ENCODE measurements at regions not wholly inside any gene's neighbourhood (a gene's known extent, or its start where the extent isn't known, plus 50 kb on each side); places are given as distances from the start of the nearest gene placed in this dataset.

DNA sequence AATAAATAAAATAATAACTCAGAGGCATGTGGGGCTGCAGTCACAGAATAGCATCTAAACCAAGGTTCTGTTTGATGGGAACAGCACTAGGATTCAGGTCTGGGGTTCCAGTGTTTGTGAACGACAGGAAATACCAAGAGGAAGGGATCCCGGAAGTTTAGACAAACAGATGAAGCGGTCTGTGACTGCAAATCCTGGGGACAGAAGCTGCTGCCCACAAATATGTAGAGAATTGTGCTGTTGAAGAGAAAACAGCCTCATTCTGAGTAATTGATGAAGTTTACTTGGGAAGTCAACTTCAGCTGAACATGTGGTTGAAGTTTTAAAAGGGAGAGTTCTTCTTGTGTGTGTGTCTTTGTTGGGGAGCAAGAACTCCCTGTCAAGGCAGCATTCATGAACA is 98.4 kb upstream of the TBX5 start:
- Histone ChIP-seq H3K4me1 (no peaks in the 10 kb centered on the region), H3K27ac (no peak overlapping the region), H3K36me3 (no peaks in the 10 kb centered on the region), H3K4me3 (no peak overlapping the region), H3K9me3 (no peaks in the 10 kb centered on the region), H3K27me3 (peaks cover 0 to 53% (median 0%) of the 10 kb centered on the region in 4 donors)
- 16 to 28% methylated on average over 3 of the region's 3 CpGs for WGBS, 2 donors
- intact Hi-C loops (cut with DNase I) = no loop called here
- TF ChIP-seq POLR2A (IDR thresholded peaks at IDR 0.05) = no peak
- TF ChIP-seq, protein P1, sequence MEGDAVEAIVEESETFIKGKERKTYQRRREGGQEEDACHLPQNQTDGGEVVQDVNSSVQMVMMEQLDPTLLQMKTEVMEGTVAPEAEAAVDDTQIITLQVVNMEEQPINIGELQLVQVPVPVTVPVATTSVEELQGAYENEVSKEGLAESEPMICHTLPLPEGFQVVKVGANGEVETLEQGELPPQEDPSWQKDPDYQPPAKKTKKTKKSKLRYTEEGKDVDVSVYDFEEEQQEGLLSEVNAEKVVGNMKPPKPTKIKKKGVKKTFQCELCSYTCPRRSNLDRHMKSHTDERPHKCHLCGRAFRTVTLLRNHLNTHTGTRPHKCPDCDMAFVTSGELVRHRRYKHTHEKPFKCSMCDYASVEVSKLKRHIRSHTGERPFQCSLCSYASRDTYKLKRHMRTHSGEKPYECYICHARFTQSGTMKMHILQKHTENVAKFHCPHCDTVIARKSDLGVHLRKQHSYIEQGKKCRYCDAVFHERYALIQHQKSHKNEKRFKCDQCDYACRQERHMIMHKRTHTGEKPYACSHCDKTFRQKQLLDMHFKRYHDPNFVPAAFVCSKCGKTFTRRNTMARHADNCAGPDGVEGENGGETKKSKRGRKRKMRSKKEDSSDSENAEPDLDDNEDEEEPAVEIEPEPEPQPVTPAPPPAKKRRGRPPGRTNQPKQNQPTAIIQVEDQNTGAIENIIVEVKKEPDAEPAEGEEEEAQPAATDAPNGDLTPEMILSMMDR (IDR thresholded peaks at IDR 0.05) = no peak
- DNase-seq = no peak

DNA sequence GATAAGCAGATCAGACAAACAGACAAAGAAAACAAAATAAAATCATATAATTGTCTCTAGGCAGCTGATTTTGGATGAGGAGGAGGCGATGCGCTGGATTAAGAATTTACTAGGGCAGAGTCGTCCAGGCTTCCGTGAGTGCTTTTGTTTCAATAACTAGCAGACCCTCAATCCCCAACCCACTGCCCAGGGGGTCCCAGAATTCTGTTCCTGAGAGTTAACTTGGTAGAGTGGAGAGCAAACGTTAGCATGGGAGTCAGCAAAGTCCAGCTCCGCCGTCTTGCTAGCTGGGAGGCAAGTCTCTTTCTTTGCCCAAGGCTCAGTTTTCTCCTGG is 95.5 kb upstream of the TBX5 start:
- TF ChIP-seq, protein P1 (IDR thresholded peaks at IDR 0.05) = no peak
- no peak for TF ChIP-seq POLR2A (IDR thresholded peaks at IDR 0.05)
- no peak for DNase-seq
- Histone ChIP-seq H3K4me1 (no peaks in the 10 kb centered on the region), H3K9me3 (no peaks in the 10 kb centered on the region), H3K36me3 (no peaks in the 10 kb centered on the region), H3K27me3 (peaks cover 0 to 79% (median 0%) of the 10 kb centered on the region in 4 donors), H3K4me3 (no peak overlapping the region), H3K27ac (no peak overlapping the region)
- WGBS, 2 donors = 15 to 48% methylated on average over 7 of the region's 7 CpGs
- intact Hi-C loops (cut with DNase I) = no loop called here

DNA sequence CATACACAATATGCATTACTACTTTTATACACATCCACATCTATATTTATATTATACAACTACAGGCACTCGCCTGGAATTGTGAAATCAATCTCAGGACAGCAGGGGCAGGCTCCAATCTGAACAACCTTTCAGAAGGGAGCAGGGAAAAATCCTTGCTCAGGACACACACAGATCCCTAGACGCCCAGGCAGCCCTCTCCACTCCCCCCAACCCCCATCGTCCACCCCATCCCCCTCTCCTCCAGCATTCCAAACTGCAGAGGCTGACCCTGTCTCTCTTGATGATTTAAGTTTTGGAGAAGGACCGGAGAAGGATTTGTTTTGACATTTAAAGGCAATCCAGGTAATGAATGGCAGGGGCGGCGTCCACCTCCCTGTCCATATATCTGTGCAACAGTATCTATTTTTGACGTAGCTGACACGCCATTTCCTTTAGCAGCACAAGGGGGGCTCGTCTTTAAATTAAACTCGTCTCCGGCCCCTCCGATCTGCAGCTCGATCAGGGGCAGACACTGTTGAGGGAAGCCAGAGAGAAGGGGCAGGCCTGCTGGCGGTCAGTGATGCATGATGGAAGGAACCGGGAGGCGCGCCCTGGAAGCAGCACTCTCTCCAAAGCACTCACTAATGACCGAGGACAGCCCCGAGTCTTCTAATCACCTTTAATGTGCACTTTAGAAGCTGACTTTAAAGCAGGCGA is 95.0 kb upstream of the TBX5 start:
- no peak overlapping the region for H3K27ac ChIP-seq
- intact Hi-C loops (cut with DNase I) = no loop called here
- peaks cover 0 to 82% (median 0%) of the 10 kb centered on the region in 4 donors for H3K27me3 ChIP-seq
- TF ChIP-seq, protein P1 (IDR thresholded peaks at IDR 0.05) = no peak
- TF ChIP-seq POLR2A (IDR thresholded peaks at IDR 0.05) = no peak
- no peaks in the 10 kb centered on the region for H3K36me3 ChIP-seq
- no peak overlapping the region for H3K4me3 ChIP-seq
- 12 to 19% methylated on average over 18 to 20 of the region's 20 CpGs for WGBS, 2 donors
- no peaks in the 10 kb centered on the region for H3K9me3 ChIP-seq
- DNase-seq = no peak
- no peaks in the 10 kb centered on the region for H3K4me1 ChIP-seq

DNA sequence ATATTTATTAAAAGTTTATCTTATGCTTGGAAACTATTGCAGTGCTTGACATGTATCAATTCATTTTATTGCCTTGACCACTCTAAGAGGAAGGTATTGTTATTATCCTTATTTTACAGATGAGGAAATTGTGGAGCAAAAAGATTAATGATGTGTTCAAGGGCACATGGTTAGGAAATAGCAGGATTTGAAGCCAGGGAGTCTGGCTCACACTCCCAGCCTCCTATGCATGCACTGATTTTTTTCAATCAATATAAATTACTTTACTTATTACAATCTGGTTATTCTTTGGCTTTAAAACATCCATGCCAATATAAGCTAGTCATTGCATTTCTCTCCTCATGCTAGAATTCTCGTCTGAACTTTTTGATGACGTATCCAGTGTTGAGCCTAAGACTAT is 94.2 kb upstream of the TBX5 start:
- H3K4me3 ChIP-seq = no peak overlapping the region
- intact Hi-C loops (cut with DNase I) = no loop called here
- DNase-seq = no peak
- H3K27me3 ChIP-seq = peaks cover 0 to 81% (median 0%) of the 10 kb centered on the region in 4 donors
- no peak overlapping the region for H3K27ac ChIP-seq
- H3K36me3 ChIP-seq = no peaks in the 10 kb centered on the region
- H3K4me1 ChIP-seq = no peaks in the 10 kb centered on the region
- H3K9me3 ChIP-seq = no peaks in the 10 kb centered on the region
- WGBS, 2 donors = 42 to 54% methylated on average over 2 of the region's 2 CpGs
- TF ChIP-seq POLR2A (IDR thresholded peaks at IDR 0.05) = no peak
- TF ChIP-seq, protein P1 (IDR thresholded peaks at IDR 0.05) = no peak

DNA sequence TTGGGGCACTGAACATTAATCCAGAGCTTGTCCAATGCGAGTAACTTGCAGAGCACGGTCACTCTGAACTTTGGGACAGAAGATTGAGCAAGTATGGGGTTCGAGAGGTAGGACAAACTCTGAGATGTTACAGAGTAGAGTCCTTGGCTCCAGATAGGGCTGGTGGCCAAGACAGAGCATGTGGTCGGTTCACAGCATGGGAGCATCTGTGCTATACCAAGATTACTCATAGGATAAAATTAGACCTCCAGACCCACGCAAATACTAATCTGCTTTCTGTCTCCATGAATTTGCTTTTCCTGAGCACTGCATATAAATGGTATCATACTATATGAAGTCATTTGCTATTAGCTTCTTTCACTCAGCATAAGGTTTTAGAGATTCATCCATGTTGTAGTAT is 93.4 kb upstream of the TBX5 start:
- 40 to 60% methylated on average over 4 of the region's 5 CpGs for WGBS, 2 donors
- H3K4me1 ChIP-seq = no peaks in the 10 kb centered on the region
- H3K36me3 ChIP-seq = no peaks in the 10 kb centered on the region
- intact Hi-C loops (cut with DNase I) = no loop called here
- no peak for DNase-seq
- TF ChIP-seq POLR2A (IDR thresholded peaks at IDR 0.05) = no peak
- TF ChIP-seq, protein P1 (IDR thresholded peaks at IDR 0.05) = no peak
- no peak overlapping the region for H3K27ac ChIP-seq
- peaks cover 0 to 81% (median 0%) of the 10 kb centered on the region in 4 donors for H3K27me3 ChIP-seq
- H3K4me3 ChIP-seq = no peak overlapping the region
- H3K9me3 ChIP-seq = no peaks in the 10 kb centered on the region
